ENCODE measurements at regions not wholly inside any gene's neighbourhood (a gene's known extent, or its start where the extent isn't known, plus 50 kb on each side); places are given as distances from the start of the nearest gene placed in this dataset.

GRCh38 chr11:82003671-82004515 lies 729.8 kb downstream of the FAM181B start:
- Histone ChIP-seq H3K4me1 (ENCODE audit: insufficient read depth, low read length) (no peaks in the 10 kb centered on the region), H3K9me3 (ENCODE audit: control insufficient read depth, insufficient read depth, low read length) (no peaks in the 10 kb centered on the region), H3K36me3 (ENCODE audit: insufficient read depth, low read length) (no peaks in the 10 kb centered on the region), H3K9ac (ENCODE audit: low read depth, low read length) (no peak overlapping the region)

- no peaks in the 10 kb centered on the region for H3K36me3 ChIP-seq (ENCODE audit: insufficient read depth, low read length)
- no peaks in the 10 kb centered on the region for H3K4me1 ChIP-seq (ENCODE audit: insufficient read depth, low read length)
- H3K9me3 ChIP-seq (ENCODE audit: control insufficient read depth, insufficient read depth, low read length) = no peaks in the 10 kb centered on the region
- H3K9ac ChIP-seq (ENCODE audit: low read depth, low read length) = no peak overlapping the region
Observed at GRCh38 chr11:82003024-82003423, 730.6 kb downstream of the FAM181B start.

DNA sequence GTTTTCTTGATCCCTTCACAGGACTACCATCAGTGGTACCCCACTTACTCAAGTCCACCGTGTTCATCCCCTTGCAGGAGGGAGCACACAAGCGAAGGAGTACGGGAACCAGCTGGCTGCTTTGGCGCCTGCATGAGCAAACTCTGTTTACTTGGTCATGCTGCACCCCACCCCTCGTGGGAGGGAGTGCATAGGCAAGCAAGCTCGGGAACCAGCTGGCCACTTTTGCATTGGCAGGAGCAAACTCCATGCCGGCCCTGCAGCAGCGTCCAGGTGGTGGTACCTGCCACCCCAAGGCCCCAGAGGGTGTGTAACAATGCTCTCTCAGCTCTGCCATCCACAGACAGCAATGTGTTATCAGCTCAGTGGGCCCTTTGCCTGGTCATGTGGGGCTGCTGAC lies 737.8 kb downstream of the FAM181B start:
- no peaks in the 10 kb centered on the region for H3K9me3 ChIP-seq (ENCODE audit: control insufficient read depth, insufficient read depth, low read length)
- no peak overlapping the region for H3K9ac ChIP-seq (ENCODE audit: low read depth, low read length)
- H3K36me3 ChIP-seq (ENCODE audit: insufficient read depth, low read length) = no peaks in the 10 kb centered on the region
- no peaks in the 10 kb centered on the region for H3K4me1 ChIP-seq (ENCODE audit: insufficient read depth, low read length)

- no peaks in the 10 kb centered on the region for H3K4me1 ChIP-seq (ENCODE audit: insufficient read depth, low read length)
- no peaks in the 10 kb centered on the region for H3K36me3 ChIP-seq (ENCODE audit: insufficient read depth, low read length)
- peaks cover 3% of the 10 kb centered on the region; the same call in 1 of the 2 replicates for H3K9me3 ChIP-seq (ENCODE audit: control insufficient read depth, insufficient read depth, low read length)
- H3K9ac ChIP-seq (ENCODE audit: low read depth, low read length) = no peak overlapping the region
Observed at GRCh38 chr11:81993755-81994154, 739.9 kb downstream of the FAM181B start.

DNA sequence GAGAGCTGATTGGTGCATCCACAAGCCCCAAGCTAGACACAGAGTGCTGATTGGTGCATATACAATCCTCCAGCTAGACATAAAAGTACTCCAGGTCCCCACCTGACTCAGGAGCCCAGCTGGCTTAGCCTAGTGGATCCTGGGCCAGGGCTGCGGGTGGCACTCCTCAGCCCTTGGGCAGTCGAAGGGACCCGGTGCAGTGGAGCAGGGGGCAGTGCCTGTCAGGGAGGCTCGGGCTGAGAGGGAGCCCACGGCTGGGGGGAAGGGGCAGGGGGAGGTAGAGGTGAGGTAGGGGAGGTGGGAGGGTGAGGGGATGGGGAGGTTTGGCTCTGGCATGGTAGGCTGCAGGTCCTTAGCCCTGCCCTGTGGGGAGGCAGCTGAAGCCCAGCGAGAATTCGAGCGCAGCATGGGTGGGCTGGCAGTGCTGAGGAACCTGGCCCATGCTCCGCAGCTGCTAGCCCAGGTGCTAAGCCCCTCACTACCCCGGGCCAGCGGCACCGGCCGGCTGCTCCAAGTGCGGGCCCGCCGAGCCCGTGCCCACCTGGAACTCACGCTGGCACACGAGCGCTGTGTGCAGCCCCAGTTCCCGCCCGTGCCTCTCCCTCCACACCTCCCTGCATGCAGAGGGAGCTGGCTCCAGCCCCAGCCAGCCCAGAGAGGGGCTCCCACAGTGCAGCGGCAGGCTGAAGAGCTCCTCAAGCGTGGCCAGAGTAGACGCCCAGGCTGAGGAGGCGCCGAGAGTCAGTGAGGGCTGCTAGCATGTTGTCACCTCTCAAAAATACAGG lies 742.8 kb downstream of the FAM181B start:
- Histone ChIP-seq H3K9me3 (ENCODE audit: control insufficient read depth, insufficient read depth, low read length) (peaks cover 3% of the 10 kb centered on the region; the same call in 1 of the 2 replicates), H3K4me1 (ENCODE audit: insufficient read depth, low read length) (no peaks in the 10 kb centered on the region), H3K36me3 (ENCODE audit: insufficient read depth, low read length) (no peaks in the 10 kb centered on the region), H3K9ac (ENCODE audit: low read depth, low read length) (no peak overlapping the region)

- Histone ChIP-seq H3K4me1 (ENCODE audit: insufficient read depth, low read length) (no peaks in the 10 kb centered on the region), H3K36me3 (ENCODE audit: insufficient read depth, low read length) (no peaks in the 10 kb centered on the region), H3K9me3 (ENCODE audit: control insufficient read depth, insufficient read depth, low read length) (peaks cover 3% of the 10 kb centered on the region; the same call in 1 of the 2 replicates), H3K9ac (ENCODE audit: low read depth, low read length) (no peak overlapping the region)
Observed at GRCh38 chr11:81989093-81989492, 744.6 kb downstream of the FAM181B start.

GRCh38 chr11:81987829-81988472 lies 745.7 kb downstream of the FAM181B start:
- H3K36me3 ChIP-seq (ENCODE audit: insufficient read depth, low read length) = no peaks in the 10 kb centered on the region
- H3K9ac ChIP-seq (ENCODE audit: low read depth, low read length) = no peak overlapping the region
- peaks cover 3% of the 10 kb centered on the region; the same call in 1 of the 2 replicates for H3K9me3 ChIP-seq (ENCODE audit: control insufficient read depth, insufficient read depth, low read length)
- H3K4me1 ChIP-seq (ENCODE audit: insufficient read depth, low read length) = no peaks in the 10 kb centered on the region

- Histone ChIP-seq H3K9me3 (ENCODE audit: control insufficient read depth, insufficient read depth, low read length) (peaks cover 3% of the 10 kb centered on the region; the same call in 1 of the 2 replicates), H3K36me3 (ENCODE audit: insufficient read depth, low read length) (no peaks in the 10 kb centered on the region), H3K9ac (ENCODE audit: low read depth, low read length) (no peak overlapping the region), H3K4me1 (ENCODE audit: insufficient read depth, low read length) (no peaks in the 10 kb centered on the region)
Observed at GRCh38 chr11:81986556-81987161, 747.0 kb downstream of the FAM181B start.

- H3K4me1 ChIP-seq (ENCODE audit: insufficient read depth, low read length) = no peaks in the 10 kb centered on the region
- no peaks in the 10 kb centered on the region for H3K9me3 ChIP-seq (ENCODE audit: control insufficient read depth, insufficient read depth, low read length)
- H3K36me3 ChIP-seq (ENCODE audit: insufficient read depth, low read length) = no peaks in the 10 kb centered on the region
- H3K9ac ChIP-seq (ENCODE audit: low read depth, low read length) = no peak overlapping the region
Observed at GRCh38 chr11:81979448-81979847, 754.2 kb downstream of the FAM181B start.

GRCh38 chr11:81975261-81975900 lies 758.3 kb downstream of the FAM181B start:
- no peak overlapping the region for H3K9ac ChIP-seq (ENCODE audit: low read depth, low read length)
- no peaks in the 10 kb centered on the region for H3K4me1 ChIP-seq (ENCODE audit: insufficient read depth, low read length)
- H3K36me3 ChIP-seq (ENCODE audit: insufficient read depth, low read length) = no peaks in the 10 kb centered on the region
- no peaks in the 10 kb centered on the region for H3K9me3 ChIP-seq (ENCODE audit: control insufficient read depth, insufficient read depth, low read length)

DNA sequence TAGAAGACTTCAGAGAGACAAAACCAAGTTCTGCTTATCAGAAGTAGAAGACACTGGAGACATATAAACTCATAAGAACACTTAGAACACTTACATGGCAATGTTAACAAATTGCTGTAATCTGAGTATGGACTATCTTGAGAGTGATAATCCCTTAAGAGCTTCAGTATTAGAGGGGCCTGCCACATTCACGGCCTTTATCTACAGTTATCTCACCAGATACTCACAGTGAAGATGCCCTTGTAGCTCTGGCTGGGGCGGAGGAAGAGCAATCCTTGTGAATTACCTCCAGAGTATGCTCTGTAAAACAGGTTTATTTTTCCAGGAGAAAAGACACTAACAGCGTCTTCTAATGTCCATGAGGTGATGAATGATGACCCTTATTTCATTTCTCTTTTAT lies 762.8 kb downstream of the FAM181B start:
- no peaks in the 10 kb centered on the region for H3K9me3 ChIP-seq (ENCODE audit: control insufficient read depth, insufficient read depth, low read length)
- H3K36me3 ChIP-seq (ENCODE audit: insufficient read depth, low read length) = no peaks in the 10 kb centered on the region
- no peaks in the 10 kb centered on the region for H3K4me1 ChIP-seq (ENCODE audit: insufficient read depth, low read length)
- H3K9ac ChIP-seq (ENCODE audit: low read depth, low read length) = no peak overlapping the region

- no peaks in the 10 kb centered on the region for H3K36me3 ChIP-seq (ENCODE audit: insufficient read depth, low read length)
- no peaks in the 10 kb centered on the region for H3K9me3 ChIP-seq (ENCODE audit: control insufficient read depth, insufficient read depth, low read length)
- no peak overlapping the region for H3K9ac ChIP-seq (ENCODE audit: low read depth, low read length)
- no peaks in the 10 kb centered on the region for H3K4me1 ChIP-seq (ENCODE audit: insufficient read depth, low read length)
Observed at GRCh38 chr11:81967242-81967641, 766.4 kb downstream of the FAM181B start.

DNA sequence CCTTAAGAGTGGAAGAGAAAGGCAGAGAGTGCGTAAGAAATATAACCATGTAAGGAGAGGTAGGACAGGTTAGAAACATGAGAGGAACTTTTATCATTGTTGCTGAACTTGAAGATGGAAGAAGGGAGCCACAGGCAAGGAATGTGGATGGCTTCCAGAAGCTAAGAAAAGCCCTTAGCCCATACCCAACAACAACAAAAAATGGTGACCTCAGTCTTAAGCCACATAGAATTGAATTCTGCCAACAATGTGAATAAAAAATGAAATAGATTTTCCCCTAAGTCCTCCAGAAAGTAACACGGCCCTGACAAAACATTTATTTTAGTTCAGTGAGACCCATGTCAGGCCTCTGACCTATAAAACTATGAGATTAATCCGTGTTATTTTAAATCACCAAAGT lies 767.3 kb downstream of the FAM181B start:
- no peaks in the 10 kb centered on the region for H3K4me1 ChIP-seq (ENCODE audit: insufficient read depth, low read length)
- no peak overlapping the region for H3K9ac ChIP-seq (ENCODE audit: low read depth, low read length)
- no peaks in the 10 kb centered on the region for H3K9me3 ChIP-seq (ENCODE audit: control insufficient read depth, insufficient read depth, low read length)
- no peaks in the 10 kb centered on the region for H3K36me3 ChIP-seq (ENCODE audit: insufficient read depth, low read length)

DNA sequence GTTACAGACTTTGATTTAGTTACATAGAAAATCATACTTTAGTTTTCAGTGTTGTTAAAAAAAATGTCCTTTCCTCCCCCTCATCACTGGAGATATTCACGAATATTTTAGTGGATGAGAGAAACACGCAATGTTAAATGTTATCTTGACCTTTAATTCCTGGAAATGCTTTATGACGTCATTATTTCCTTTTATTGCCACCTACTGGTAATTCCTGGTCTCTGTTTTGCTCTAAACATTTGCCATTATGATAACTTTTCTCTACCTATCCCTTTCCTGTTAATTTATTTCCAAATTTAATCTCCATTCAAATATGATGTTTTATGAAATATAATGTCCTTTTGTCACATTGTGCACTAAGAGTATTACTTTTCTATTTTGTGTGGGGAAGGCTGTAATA lies 770.6 kb downstream of the FAM181B start:
- no peaks in the 10 kb centered on the region for H3K36me3 ChIP-seq (ENCODE audit: insufficient read depth, low read length)

More for the DNA sequence above, 770.6 kb downstream of the FAM181B start:
- Histone ChIP-seq H3K4me1 (ENCODE audit: insufficient read depth, low read length) (peaks cover 4% of the 10 kb centered on the region; the same call in 1 of the 2 replicates), H3K9me3 (ENCODE audit: control insufficient read depth, insufficient read depth, low read length) (no peaks in the 10 kb centered on the region), H3K9ac (ENCODE audit: low read depth, low read length) (no peak overlapping the region)

All from ES-I3 (cell line).